DMS79 treated with DMSO at 0.1 percent for 48 hours (cell line): ENCODE measurements at regions not wholly inside any gene's neighbourhood (a gene's known extent, or its start where the extent isn't known, plus 50 kb on each side); places are given as distances from the start of the nearest gene placed in this dataset.
"Not testable (repeated sequence)": the region's sequence is repeated elsewhere in the genome, so short reads cannot be mapped to it uniquely, and the experiment has no call there.

Experiments
- DNase-seq: peaks from one replicate; lab custom pipeline; 2025; lab: John Stamatoyannopoulos, UW

DNA sequence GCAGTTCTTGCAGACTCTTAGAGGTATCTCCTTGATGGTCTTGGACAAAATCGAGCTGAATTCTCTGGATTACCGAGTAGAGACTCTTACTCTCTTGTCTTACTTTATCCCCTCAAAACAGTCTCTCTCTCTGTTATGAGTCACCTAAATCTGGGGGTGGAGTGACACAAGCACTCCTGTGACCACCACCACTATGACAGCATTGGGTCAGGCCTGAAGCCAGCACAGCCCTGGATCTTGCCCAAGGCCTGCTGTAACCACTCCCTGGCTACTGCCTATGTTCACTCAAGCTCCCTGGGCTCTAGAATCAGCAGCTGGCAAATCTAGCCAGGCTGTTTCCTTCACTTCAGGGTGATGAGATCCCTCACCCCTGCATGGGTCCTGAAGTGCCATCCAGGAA is 662.5 kb downstream of the LUZP2 start:
- no peak for DNase-seq

DNA sequence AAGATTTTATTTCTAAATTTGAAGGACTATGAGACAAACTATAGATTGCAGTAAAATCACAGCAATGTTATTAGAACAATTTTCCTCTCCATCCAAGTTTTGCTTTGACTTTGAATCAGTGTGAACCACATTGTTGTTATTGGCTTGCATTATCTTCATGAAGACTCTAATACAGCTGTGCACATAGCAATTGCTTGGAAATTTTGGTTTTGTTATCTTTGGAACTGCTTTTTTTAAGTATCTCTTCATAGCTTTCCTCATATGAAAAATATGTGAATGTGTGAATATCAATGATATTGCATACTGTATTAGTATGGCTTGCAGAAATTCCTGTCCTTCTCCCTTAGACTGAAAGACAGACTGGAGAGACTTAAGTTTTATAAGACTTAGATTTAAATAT is 666.6 kb downstream of the LUZP2 start:
- no peak for DNase-seq

DNA sequence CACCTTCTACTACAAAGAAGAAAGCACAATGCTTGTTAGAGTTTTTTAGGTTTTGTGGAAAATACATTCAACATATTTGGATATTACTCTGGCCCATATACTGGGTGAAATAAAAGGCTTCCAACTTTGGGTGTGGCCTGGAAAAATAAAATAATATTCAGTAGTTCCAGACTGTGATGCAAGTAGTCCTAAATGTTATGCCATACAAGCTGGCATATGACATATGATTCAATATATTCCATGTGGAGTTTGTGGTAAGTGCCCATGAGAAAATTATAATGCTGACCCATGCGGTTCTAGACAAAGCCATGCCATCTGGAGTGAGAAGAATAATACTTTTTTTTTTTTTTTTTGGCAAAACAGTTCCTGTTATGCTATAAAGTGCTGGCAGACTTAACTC is 683.3 kb downstream of the LUZP2 start:
- no peak for DNase-seq

DNA sequence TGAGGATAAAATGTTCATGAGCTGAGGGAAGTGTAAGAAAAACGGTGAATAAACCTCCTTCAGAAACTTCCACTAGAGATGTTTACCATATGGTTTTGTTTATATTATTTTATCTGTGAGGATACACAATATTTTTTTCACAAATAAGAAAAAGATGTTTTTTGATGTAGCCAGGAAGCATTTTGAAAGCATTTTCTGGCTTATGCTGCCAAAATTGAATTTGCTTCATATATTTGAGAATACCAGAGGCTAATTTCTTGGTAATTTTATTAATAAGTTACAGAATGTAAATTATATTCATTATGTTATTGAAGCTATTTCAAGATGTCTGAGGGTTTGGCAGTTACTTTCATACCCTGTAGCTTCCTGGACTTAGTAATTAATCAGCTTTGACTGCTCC is 686.6 kb downstream of the LUZP2 start:
- no peak for DNase-seq

DNA sequence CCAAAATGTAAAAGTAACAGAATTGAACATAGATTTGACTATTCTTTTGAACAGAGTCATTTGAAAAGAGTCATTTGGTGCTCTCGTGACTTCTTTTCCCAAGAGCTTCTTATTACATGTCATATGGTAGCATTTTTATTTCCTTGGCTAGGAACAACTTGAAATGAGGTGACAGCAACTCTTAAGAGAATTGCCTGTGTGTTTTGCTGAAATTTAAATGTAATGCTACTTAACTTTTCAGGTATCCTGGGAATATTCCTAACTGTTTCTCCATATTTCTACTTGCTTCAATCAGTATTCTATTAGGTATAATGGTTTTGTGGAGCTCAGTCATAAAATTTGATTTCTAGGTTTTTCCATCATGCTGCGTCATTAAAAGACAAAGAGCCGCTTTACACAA is 700.7 kb downstream of the LUZP2 start:
- DNase-seq: peak; percentile 43

DNA sequence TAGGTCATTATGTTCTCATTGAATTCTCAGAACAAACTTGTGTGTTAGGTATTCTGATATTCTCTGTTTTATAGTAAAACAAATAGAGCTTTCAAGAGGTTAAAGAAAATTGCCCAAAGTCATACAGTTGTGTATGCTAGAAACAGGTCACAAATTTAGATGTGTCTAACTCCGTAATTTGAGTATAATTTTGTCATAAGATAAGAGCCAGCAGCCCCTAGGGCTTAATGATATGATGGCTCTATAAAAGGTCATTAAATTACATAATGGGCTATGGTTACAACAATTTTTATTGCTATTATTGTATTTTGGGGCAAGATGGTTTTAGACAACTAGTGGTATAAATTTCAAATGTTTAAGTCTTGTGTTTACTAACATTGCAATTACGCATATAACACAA is 701.9 kb downstream of the LUZP2 start:
- no peak for DNase-seq

DNA sequence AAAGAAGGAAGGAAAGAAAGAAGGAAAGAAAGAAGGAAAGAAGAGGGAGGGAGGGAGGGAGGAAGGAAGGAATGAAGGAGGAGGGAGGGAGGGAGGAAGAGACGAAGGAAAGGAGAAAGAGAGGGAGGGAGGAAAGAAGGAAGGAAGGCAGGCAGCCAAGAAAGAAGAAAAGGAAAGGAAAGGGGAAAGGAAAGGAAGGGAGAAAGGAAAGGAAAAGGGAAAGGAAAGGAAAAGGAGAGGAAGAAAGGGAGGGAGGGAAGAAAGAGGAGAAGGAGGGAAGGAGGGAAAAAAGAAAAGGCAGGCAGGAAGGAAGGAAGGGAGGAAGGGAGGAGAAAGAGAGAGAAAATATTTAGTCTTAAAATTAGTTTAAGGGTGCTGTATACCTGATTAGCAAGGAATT is 704.1 kb downstream of the LUZP2 start:
- no peak for DNase-seq

DNA sequence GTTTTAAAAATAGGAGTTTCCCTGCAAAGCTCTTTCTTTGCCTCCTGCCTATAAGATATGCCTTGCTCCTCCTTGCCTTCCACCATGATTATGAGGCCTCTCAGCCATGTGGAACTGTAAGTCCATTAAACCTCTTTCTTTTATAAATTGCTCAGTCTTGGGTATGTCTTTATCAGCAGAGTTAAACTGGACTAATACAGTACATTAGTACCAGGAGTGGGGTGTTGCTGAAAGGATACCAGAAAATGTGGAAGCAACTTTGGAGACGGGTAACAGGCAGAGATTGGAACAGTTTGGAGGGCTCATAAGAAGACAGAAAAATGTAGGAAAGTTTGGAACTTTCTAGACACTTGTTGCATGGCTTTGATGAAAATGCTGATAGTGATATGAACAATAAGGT is 709.9 kb downstream of the LUZP2 start:
- DNase-seq: no peak

DNA sequence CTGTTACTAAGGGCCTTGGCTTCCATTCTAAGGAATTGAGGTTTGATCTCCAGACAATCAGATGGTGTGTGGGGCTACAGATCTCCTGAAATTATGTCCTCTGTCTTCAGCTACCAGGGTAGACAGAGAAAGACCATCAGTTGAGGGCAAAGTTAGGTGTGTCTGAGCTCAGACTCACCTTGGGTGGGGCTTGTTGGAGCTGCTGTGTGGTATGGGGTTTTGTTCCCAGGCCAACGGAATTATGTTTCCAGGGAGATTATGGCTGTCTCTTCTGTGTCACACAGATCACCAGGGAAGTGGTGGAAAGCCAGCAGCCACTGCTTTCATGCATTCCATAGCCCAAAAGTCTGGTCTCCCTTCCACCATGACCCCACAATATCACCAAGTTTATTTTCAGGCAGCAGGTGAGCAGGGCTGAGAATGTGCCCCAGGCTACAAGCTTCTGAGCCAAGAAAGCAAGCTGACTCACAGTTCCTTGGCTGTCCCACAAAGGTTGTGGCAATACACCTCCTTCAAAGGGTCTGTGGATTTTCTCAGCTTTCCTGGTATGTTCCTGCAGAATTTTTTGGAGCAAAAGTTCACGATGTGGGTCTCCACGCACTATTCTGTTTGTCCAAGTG is 714.9 kb downstream of the LUZP2 start:
- DNase-seq: no peak

DNA sequence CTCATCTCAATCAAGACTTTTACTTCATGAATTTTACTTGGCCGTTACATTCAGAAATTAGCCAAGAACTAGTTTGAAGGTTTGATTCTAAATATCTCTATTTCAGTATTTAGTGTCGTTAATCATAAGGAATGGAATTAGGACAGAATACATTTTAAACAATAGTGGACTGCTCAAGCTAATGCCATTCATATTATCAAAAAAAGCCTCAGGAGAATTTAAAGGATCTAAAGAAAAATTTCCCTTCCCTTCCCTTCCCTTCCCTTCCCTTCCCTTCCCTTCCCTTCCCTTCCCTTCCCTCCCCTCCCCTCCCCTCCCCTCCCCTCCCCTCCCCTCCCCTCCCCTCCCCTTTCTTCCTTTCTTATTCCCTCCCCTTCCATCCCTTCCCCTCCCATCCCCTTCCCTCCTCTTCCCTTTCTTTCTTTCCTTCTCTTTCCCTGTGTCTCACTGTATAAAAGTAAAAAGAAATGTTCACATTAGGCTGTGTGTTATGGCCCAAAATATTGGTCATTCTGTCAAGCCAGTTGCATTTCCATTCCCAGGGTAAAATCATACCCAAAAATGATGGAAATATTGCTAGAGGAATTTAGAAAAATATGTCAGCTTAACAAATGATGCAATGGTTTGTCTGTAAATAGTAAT is 717.8 kb downstream of the LUZP2 start:
- no peak for DNase-seq

DNA sequence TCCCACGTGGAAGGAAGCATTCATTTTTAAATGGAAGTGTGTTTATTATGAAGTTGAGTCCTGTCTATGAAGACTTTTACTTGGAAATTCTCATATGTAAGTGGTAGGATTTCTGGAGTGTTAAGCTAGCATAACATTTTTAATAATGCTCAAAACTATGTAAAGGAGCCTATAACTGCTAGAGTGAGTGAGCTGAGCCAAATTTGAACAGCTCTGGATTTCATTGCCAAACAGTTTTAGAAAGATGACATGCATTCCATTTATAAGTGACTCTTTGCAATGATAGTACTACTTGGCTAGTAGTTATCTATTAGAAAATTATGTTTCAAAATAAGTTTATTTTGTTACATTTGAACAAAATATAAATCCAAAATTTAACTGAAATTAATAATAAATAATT is 721.2 kb downstream of the LUZP2 start:
- DNase-seq: no peak

DNA sequence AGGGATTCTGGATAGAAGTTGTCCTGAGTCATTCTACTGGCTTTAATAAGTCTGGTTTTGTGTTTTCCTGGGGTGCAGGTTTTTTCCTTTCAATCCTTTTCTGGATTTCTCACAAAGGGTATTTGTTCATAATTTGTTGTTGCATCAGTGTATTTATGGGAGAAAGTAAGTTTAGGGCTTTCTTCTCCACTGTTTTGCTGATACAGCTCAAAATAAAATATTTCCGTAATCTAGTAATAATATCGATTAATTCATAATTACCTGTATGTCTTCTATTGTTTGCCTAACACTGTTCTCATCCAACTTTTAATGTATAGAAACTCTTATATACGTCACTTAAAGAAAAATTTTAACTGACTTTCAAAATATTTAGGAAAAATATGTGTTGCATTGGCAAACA is 728.2 kb downstream of the LUZP2 start:
- DNase-seq: no peak

DNA sequence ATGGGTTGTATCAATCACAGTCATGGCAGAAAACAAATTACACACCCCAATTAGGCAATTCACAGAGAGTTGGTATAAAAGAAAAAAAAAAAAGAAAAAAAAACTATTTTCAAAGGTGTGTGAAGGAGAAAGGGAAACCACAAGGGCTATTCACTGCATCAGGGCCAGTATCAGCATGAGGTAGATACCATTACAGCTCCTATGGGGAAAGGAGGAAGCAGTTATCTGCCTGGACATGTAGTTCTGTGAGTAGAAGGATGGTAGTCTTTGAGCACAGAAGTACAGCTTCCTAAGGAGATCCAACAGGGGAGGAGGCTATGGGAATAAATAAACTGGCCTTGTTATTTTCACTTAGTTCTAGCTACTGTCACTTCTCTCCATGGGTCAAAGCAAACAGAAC is 746.1 kb downstream of the LUZP2 start:
- DNase-seq: no peak

DNA sequence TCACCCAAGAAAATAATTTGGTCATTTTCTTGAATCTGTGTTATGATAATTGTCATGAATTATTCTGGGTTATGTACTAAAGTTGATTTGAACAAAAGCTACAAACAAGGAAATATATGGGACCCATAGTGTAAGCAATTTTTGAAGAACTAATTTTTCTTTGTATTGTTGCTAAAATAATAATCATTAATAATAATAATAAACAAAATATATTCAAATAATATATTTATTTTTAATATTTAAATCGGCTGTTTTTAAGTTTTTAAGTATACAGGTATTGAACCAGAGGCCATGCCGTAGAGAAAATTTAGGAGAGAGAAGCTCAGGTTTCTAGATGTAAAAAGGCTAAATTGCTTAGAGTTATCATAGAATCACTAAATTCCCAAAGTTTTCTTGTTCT is 747.3 kb downstream of the LUZP2 start:
- no peak for DNase-seq

DNA sequence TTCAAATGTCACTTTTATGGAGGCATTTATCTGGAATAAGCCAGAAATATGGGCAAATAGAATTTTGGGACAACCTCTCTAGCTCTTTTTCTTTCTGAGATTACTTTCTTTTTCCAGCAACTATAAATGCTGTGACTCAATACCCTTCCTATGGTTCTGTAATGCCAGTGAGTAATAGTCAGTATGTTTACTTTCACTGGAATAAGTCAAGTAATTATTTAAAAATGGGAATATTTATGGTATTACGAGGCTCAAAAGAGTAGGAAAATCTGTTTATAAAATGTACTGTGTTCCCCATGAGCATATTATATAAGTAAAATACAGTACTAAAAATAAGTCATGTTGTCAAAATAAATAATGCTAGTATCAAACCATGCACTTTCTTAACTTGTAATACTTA is 750.5 kb downstream of the LUZP2 start:
- no peak for DNase-seq

DNA sequence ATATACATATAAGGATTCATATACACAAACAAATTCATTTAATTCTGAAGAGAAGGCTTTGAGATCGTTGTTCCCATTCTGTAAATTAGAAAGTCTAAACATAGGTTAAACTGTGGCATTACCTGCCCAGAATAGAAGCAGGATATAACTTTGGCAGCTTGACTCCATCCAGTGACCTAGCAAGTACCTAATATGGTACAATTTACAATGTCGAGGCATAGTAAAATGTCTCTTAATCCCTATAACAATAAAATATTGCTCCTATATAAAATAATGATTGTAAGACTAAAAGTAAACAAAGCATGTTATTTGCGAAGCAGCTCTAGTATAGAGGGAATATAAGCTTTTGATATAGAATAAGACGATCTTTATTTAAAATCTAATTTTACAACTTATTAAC is 756.0 kb downstream of the LUZP2 start:
- DNase-seq: no peak

DNA sequence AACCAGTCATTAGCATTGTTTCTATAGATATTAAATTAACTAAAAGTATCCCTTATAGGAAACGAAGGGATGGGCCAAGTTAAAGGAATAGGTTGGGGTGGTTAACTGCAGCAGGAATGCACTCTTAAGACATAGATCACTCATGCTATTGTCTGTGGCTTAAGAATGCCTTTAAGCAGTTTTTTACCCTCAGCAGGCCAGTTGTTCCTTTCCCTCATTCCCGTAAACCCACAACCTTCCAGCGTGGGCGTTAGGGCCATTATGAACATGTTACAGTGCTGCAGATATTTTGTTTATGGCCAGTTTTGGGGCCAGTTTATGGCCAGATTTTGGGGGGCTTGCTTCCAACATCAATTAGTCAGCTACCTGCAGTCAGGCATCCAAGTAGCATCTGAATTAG is 767.0 kb downstream of the LUZP2 start:
- not testable (repeated sequence) for DNase-seq

DNA sequence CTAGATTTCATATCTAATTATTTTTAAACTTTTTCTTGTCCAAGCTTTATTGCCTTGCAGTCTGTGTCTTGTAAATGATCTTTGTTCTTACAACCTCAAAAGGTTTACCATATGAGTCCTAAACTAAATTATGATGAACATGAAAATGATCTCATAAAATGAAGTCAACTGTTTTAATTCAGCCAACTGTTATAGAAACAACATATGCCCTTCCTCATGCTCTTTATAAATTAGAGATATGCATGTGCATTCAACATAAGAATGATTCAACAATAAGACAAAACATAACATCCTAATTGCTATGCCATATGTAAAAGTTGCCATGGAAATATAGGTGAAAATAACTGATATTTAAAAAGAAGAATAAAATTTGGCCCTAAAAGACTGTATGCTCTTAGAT is 774.4 kb downstream of the LUZP2 start:
- DNase-seq: no peak

DNA sequence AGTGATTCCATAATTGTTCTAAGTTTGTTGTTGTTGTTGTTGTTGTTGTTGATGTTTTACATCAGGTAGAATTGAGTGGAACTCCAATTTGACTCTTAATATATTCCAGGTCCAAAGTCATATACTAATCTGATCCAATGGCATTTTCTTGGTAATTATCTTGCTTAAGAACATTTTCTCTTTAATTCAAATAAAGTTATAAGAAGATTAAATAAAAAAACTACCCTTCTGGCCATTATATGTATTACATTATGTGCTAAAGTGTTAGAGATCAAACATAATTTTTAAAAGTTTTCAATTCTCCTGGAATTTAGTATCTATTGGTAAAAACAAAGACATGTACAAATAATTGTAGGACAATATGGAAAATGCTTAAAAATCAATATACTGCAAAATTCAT is 775.4 kb downstream of the LUZP2 start:
- DNase-seq: no peak

DNA sequence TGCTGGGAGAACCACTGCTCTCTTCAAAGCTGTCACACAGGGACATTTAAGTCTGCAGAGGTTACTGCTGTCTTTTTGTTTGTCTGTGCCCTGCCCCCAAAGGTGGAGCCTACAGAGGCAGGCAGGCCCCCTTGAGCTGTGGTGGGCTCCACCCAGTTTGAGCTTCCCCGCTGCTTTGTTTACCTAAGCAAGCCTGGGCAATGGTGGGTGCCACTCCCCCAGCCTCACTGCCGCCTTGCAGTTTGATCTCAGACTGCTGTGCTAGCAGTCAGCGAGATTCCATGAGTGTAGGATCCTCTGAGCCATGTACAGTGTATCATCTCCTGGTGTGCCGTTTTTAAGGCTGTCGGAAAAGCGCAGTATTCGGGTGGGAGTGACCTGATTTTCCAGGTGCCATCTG is 784.0 kb downstream of the LUZP2 start:
- DNase-seq: not testable (repeated sequence)

DNA sequence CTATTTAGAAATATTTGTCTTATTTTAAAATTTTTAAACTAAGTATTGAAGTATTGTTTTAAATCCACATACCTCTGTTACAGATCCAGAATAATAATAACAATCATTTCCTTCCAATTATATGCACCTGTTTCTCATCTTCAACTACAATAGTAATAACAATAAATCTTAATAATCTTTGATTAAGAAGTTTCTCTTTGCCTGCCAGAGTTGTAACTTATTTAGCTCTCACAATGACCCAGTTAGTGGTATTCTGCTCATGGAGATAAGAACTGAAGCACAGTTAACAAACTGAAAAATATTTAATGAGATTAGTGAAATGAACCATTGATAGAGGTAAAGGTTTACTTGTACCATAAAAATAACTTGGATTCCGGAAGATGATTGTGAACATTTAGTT is 796.3 kb downstream of the LUZP2 start:
- DNase-seq: no peak

DNA sequence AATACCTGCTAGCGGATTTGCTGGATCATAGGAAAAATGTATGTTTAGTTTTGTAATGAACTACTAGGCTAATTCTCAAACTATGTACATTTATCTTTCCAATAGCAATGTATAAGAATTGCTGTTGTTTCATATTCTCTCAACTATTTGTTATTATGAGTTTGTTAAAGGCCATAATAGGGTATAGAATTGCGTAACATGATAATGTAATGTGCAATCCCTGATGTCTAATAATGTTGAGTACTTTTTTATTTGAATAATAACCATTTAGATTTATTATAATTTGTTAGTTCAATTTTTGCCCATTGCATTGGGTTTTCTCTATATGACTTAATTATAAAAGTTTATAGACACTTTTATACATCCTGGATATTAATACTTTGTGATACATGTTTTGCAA is 801.6 kb downstream of the LUZP2 start:
- no peak for DNase-seq

DNA sequence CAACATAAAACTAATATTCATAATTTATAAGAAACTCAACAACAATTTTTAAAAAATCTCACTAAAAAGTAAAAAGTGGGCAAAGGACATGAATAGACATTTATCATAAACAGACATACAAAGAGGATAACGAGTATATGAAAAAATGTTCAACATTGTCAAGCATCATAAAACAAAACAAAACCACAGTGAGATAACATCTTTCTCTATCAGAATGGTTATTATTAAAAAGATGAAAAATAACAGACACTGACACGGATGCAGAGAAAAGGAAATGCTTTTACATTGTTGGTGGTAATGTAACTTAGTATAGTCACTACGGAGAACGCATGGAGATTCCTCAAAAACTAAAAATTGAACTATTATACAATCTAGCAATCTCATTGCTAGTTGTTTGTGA is 813.0 kb downstream of the LUZP2 start:
- no peak for DNase-seq

DNA sequence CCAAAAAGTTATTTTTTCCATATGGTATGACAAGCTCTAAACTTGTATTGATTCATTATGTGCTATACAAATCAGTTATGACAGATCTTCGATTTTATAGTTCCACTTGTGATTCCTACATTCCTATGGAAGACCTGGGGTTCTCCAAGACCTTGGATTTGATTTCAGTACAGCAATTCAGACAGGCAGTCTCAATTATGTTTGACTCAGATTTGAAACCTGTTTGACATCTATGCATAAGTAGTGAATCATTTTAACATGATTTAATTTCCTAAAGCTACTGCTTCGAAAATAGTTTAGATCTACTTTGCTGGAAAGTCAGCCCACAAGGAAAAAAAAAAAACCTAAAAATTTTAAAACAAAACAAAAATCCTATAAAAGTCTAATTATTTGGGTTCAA is 820.4 kb downstream of the LUZP2 start:
- DNase-seq: no peak
